ENCODE measurements at regions not wholly inside any gene's neighbourhood (a gene's known extent, or its start where the extent isn't known, plus 50 kb on each side); places are given as distances from the start of the nearest gene placed in this dataset.

GRCh38 chrX:110430293-110431076, 71.8 kb downstream of the RTL9 start:
- DNase-seq (ENCODE audit: low read depth in 1 of 2, low spot score in 1 of 2) = no peak

GRCh38 chrX:110432091-110432905, 73.7 kb downstream of the RTL9 start:
- no peak for DNase-seq (ENCODE audit: low read depth in 1 of 2, low spot score in 1 of 2)

- no peak for DNase-seq (ENCODE audit: low read depth in 1 of 2, low spot score in 1 of 2)
These were observed 74.2 kb downstream of the RTL9 start for GRCh38 chrX:110432906-110433215.

GRCh38 chrX:110435196-110435595, 76.5 kb downstream of the RTL9 start:
- no peak for DNase-seq (ENCODE audit: low read depth in 1 of 2, low spot score in 1 of 2)

GRCh38 chrX:110436523-110436922, 77.9 kb downstream of the RTL9 start:
- DNase-seq (ENCODE audit: low read depth in 1 of 2, low spot score in 1 of 2) = no peak

GRCh38 chrX:110437686-110438085, 79.0 kb downstream of the RTL9 start:
- DNase-seq (ENCODE audit: low read depth in 1 of 2, low spot score in 1 of 2) = no peak

- DNase-seq (ENCODE audit: low read depth in 1 of 2, low spot score in 1 of 2) = no peak
These were observed 81.6 kb downstream of the RTL9 start for GRCh38 chrX:110440016-110440805.

GRCh38 chrX:110442635-110443034, 84.0 kb downstream of the RTL9 start:
- no peak for DNase-seq (ENCODE audit: low read depth in 1 of 2, low spot score in 1 of 2)

- DNase-seq (ENCODE audit: low read depth in 1 of 2, low spot score in 1 of 2) = no peak
These were observed 86.3 kb downstream of the RTL9 start for GRCh38 chrX:110444996-110445395.

GRCh38 chrX:110448459-110448858, 89.8 kb downstream of the RTL9 start:
- DNase-seq (ENCODE audit: low read depth in 1 of 2, low spot score in 1 of 2) = no peak

- no peak for DNase-seq (ENCODE audit: low read depth in 1 of 2, low spot score in 1 of 2)
These were observed 90.7 kb downstream of the RTL9 start for GRCh38 chrX:110449312-110449711.

- DNase-seq (ENCODE audit: low read depth in 1 of 2, low spot score in 1 of 2) = peak; percentile 5 to 20
These were observed 91.4 kb downstream of the RTL9 start for GRCh38 chrX:110450050-110450449.

- DNase-seq (ENCODE audit: low read depth in 1 of 2, low spot score in 1 of 2) = no peak
These were observed 95.7 kb downstream of the RTL9 start for GRCh38 chrX:110454336-110454735.

- DNase-seq (ENCODE audit: low read depth in 1 of 2, low spot score in 1 of 2) = no peak
These were observed 104.3 kb downstream of the RTL9 start for GRCh38 chrX:110462957-110463356.

GRCh38 chrX:110466790-110467189, 108.1 kb downstream of the RTL9 start:
- no peak for DNase-seq (ENCODE audit: low read depth in 1 of 2, low spot score in 1 of 2)

GRCh38 chrX:110472265-110472664, 113.6 kb downstream of the RTL9 start:
- DNase-seq (ENCODE audit: low read depth in 1 of 2, low spot score in 1 of 2) = no peak

GRCh38 chrX:110477593-110478228, 119.1 kb downstream of the RTL9 start:
- DNase-seq (ENCODE audit: low read depth in 1 of 2, low spot score in 1 of 2) = no peak

- no peak for DNase-seq (ENCODE audit: low read depth in 1 of 2, low spot score in 1 of 2)
These were observed 133.4 kb downstream of the RTL9 start for GRCh38 chrX:110491846-110492620.

- no peak for DNase-seq (ENCODE audit: low read depth in 1 of 2, low spot score in 1 of 2)
These were observed 146.3 kb downstream of the RTL9 start for GRCh38 chrX:110504947-110505346.

GRCh38 chrX:110509755-110510532, 151.3 kb downstream of the RTL9 start:
- DNase-seq (ENCODE audit: low read depth in 1 of 2, low spot score in 1 of 2) = no peak

All from activated T-helper 1 cell treated with anti-CD3 and anti-CD28 coated beads, Interleukin-2, amount 50 U/mL, for 16 hours (primary cell).